GM23338 (cell line): ENCODE measurements at regions not wholly inside any gene's neighbourhood (a gene's known extent, or its start where the extent isn't known, plus 50 kb on each side); places are given as distances from the start of the nearest gene placed in this dataset.

Experiments used
- ATAC-seq: fragments of 200-7000 bp; cut with Tn5 transposase; 3 replicates; pipeline ENCODE4 v1.9.1; 2020
- DNase-seq: peaks from one replicate; pipeline ENCODE4 v3.0.0-alpha.2; 2015; ENCODE audit warnings: low spot score
- H2AFZ ChIP-seq: fragments of 200-600 bp; sonication (generic); 2 replicates; pipeline ENCODE4 v1.8.0; 2016; ENCODE audit warnings: antibody characterized with exemption, mild to moderate bottlenecking, moderate library complexity
- H3F3A ChIP-seq: fragments of 200-600 bp; sonication (generic); replicated peaks from 2 replicates; pipeline ENCODE4 v1.8.0; 2017; ENCODE audit warnings: antibody characterized with exemption, mixed run types, low read depth
- H3K27ac ChIP-seq: fragments of 200-600 bp; sonication (generic); 2 replicates; pipeline ENCODE4 v1.6.1; 2016; ENCODE audit warnings: low read depth
- H3K27me3 ChIP-seq: fragments of 200-600 bp; sonication (generic); 2 replicates; pipeline ENCODE4 v1.8.0; 2016; ENCODE audit warnings: mild to moderate bottlenecking, mixed run types, moderate library complexity; ENCODE audit not compliant: insufficient read depth
- H3K36me3 ChIP-seq: fragments of 200-600 bp; sonication (generic); 2 replicates; pipeline ENCODE4 v1.8.0; 2016; ENCODE audit warnings: mild to moderate bottlenecking; ENCODE audit not compliant: insufficient read depth
- H3K4me1 ChIP-seq: fragments of 200-600 bp; sonication (generic); 2 replicates; pipeline ENCODE4 v1.8.0; 2016; ENCODE audit warnings: mild to moderate bottlenecking, moderate library complexity; ENCODE audit not compliant: insufficient read depth
- H3K4me2 ChIP-seq: fragments of 200-600 bp; sonication (generic); 2 replicates; pipeline ENCODE4 v1.7.1; 2017; ENCODE audit warnings: mixed run types
- H3K4me3 ChIP-seq: fragments of 200-600 bp; sonication (generic); 2 replicates; pipeline ENCODE4 v1.6.1; 2016; ENCODE audit warnings: mixed run types
- H3K79me2 ChIP-seq: fragments of 200-600 bp; sonication (generic); replicated peaks from 2 replicates; pipeline ENCODE4 v1.8.0; 2017; ENCODE audit warnings: mild to moderate bottlenecking; ENCODE audit not compliant: insufficient read depth
- H3K9me2 ChIP-seq: fragments of 200-600 bp; sonication (generic); 2 replicates; pipeline ENCODE4 v1.8.0; 2017; ENCODE audit not compliant: insufficient read depth
- H4K20me1 ChIP-seq: fragments of 200-600 bp; sonication (generic); replicated peaks from 2 replicates; pipeline ENCODE4 v1.8.0; 2017; ENCODE audit warnings: mild to moderate bottlenecking; ENCODE audit not compliant: insufficient read depth
- H3K27ac Mint-ChIP-seq: 2 replicates; pipeline ENCODE4 v1.8.0; 2020; ENCODE audit warnings: inconsistent platforms, mild to moderate bottlenecking, moderate library complexity, mixed read lengths
- H3K27me3 Mint-ChIP-seq: 3 replicates; pipeline ENCODE4 v1.8.0; 2022; ENCODE audit warnings: low read depth, mild to moderate bottlenecking, moderate library complexity, mixed read lengths, inconsistent platforms; ENCODE audit not compliant: insufficient read depth, poor library complexity
- H3K36me3 Mint-ChIP-seq: 3 replicates; pipeline ENCODE4 v1.8.0; 2021; ENCODE audit warnings: low read depth, mild to moderate bottlenecking, inconsistent platforms, moderate library complexity, mixed read lengths
- H3K4me1 Mint-ChIP-seq: 3 replicates; pipeline ENCODE4 v1.8.0; 2020; ENCODE audit warnings: mild to moderate bottlenecking, inconsistent platforms, mixed read lengths
- H3K4me3 Mint-ChIP-seq: 3 replicates; pipeline ENCODE4 v1.8.0; 2021; ENCODE audit warnings: moderate library complexity, mild to moderate bottlenecking, inconsistent platforms, mixed read lengths
- H3K9me3 Mint-ChIP-seq: 3 replicates; pipeline ENCODE4 v1.8.0; 2020; ENCODE audit warnings: moderate library complexity, mild to moderate bottlenecking, inconsistent platforms, mixed read lengths
- CREB1 ChIP-seq: fragments of 250-450 bp; sonication (Bioruptor Pico); IDR thresholded peaks from 2 replicates; pipeline ENCODE4 v1.5.0; 2020; ENCODE audit warnings: low read depth, mild to moderate bottlenecking, moderate library complexity
- CTCF ChIP-seq, 2 experiments: fragments of 200-600 bp in 1 of 2; sonication (generic) in 1 of 2; conservative IDR thresholded peaks; 2 replicates each; pipeline versions ENCODE4 v1.5.1 to v1.6.1; 2016 to 2017; ENCODE audit warnings: antibody characterized with exemption in 2 of 2, low read depth in 2 of 2, mild to moderate bottlenecking in 2 of 2, moderate library complexity in 1 of 2
- EZH2phosphoT487 ChIP-seq: fragments of 200-600 bp; sonication (generic); IDR thresholded peaks from one replicate; pipeline ENCODE4 v1.8.1; 2018; ENCODE audit warnings: antibody characterized with exemption; ENCODE audit not compliant: unreplicated experiment
- JUNB ChIP-seq: IDR thresholded peaks from one replicate; pipeline ENCODE4 v1.6.1; 2016; ENCODE audit warnings: antibody characterized with exemption; ENCODE audit not compliant: unreplicated experiment
- NANOG ChIP-seq: IDR thresholded peaks from 2 replicates; pipeline ENCODE4 v1.6.1; 2016; ENCODE audit warnings: antibody characterized with exemption, borderline replicate concordance
- POLR2AphosphoS5 ChIP-seq: IDR thresholded peaks from 2 replicates; pipeline ENCODE4 v1.6.1; 2016; ENCODE audit warnings: antibody characterized with exemption, low read depth
- STAT1 ChIP-seq: IDR thresholded peaks from one replicate; pipeline ENCODE4 v1.6.1; 2016; ENCODE audit warnings: antibody characterized with exemption; ENCODE audit not compliant: unreplicated experiment
- ZNF114 ChIP-seq: fragments of 250-450 bp; sonication (Bioruptor Pico); IDR thresholded peaks from 2 replicates; pipeline ENCODE4 v1.5.0; 2020; ENCODE audit warnings: mild to moderate bottlenecking, moderate library complexity
- ZNF331 ChIP-seq: fragments of 250-450 bp; sonication (Bioruptor Pico); IDR thresholded peaks from 2 replicates; pipeline ENCODE4 v1.5.0; 2020; ENCODE audit warnings: low read depth, mild to moderate bottlenecking, moderate library complexity
- ZNF462 ChIP-seq: fragments of 250-450 bp; sonication (Bioruptor Pico); IDR thresholded peaks from 2 replicates; pipeline ENCODE4 v1.5.0; 2020; ENCODE audit warnings: mild to moderate bottlenecking, moderate library complexity
- TF ChIP-seq, protein P1 (sequence below): IDR thresholded peaks from one replicate; pipeline ENCODE4 v1.6.1; 2018; ENCODE audit warnings: antibody characterized with exemption; ENCODE audit not compliant: unreplicated experiment

DNA sequence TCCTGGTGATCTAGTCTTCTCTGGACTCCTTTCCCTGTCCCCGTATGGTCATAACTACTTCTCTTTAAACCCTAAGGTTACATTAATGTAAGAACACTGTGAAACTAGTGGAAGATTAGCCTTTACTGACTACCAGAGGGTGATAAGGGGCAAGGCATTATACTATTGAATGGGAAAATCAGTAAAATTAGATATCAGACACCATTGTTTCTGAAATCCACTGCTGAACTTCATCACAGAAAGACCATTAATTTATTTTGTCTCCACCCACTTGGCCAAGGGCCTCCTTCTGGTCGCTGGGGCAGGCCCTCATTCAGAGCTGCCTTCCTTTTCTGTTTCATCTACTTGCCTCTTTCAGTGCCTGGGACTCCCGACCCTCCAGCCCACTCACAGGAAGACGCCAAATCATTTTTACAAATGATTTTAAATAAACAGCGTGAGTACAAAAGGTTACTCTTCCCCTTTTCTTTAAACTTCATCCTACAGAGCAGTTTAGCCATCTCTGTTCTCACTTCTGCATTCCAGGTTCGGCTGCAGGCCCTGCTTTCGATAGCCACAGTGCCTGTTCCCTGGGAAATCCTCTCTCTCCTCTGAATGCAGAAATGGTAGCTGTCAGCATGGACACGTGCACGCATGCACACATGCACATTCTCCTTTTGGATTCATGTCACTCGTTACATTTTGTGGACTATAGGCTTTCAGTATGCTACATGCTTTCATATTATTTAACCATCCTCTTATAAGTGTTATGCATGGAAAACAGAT lies 70.3 kb upstream of the DOCK10 start (continued):
- TF ChIP-seq, protein P1, sequence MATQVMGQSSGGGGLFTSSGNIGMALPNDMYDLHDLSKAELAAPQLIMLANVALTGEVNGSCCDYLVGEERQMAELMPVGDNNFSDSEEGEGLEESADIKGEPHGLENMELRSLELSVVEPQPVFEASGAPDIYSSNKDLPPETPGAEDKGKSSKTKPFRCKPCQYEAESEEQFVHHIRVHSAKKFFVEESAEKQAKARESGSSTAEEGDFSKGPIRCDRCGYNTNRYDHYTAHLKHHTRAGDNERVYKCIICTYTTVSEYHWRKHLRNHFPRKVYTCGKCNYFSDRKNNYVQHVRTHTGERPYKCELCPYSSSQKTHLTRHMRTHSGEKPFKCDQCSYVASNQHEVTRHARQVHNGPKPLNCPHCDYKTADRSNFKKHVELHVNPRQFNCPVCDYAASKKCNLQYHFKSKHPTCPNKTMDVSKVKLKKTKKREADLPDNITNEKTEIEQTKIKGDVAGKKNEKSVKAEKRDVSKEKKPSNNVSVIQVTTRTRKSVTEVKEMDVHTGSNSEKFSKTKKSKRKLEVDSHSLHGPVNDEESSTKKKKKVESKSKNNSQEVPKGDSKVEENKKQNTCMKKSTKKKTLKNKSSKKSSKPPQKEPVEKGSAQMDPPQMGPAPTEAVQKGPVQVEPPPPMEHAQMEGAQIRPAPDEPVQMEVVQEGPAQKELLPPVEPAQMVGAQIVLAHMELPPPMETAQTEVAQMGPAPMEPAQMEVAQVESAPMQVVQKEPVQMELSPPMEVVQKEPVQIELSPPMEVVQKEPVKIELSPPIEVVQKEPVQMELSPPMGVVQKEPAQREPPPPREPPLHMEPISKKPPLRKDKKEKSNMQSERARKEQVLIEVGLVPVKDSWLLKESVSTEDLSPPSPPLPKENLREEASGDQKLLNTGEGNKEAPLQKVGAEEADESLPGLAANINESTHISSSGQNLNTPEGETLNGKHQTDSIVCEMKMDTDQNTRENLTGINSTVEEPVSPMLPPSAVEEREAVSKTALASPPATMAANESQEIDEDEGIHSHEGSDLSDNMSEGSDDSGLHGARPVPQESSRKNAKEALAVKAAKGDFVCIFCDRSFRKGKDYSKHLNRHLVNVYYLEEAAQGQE = no peak
- no peak for TF ChIP-seq POLR2AphosphoS5

DNA sequence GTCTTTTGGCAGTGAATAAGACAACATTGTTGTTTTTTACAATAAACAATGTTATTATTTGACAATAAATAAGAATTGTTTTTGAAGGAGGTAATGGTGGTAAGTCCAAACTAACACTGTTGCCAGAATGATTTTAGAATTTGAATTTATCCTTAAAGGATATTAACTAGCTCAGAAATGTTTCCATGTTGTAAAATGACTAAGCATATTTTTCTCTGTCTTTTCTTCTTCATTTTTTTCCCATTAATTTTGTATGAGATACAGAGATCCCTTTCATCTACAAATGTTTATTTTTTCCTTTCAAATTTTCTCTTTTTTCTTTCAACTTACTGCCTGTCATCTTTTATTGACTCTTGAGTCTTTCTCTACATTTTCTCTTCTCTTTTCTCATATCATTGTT lies 66.5 kb upstream of the DOCK10 start:
- Histone ChIP-seq H3K9me2 (no peaks in the 10 kb centered on the region; the same call in none of the 2 replicates), H3K4me1 (no peaks in the 10 kb centered on the region), H3K4me3 (no peak overlapping the region), H3K4me2 (no peak overlapping the region), H3K79me2 (no peaks in the 10 kb centered on the region), H3K36me3 (no peaks in the 10 kb centered on the region), H3F3A (no peaks in the 10 kb centered on the region), H2AFZ (no peak overlapping the region), H4K20me1 (no peaks in the 10 kb centered on the region), H3K27ac (no peak overlapping the region), H3K27me3 (no peaks in the 10 kb centered on the region)
- Mint-ChIP-seq H3K9me3 (no peaks in the 10 kb centered on the region; the same call in 2 of the 3 replicates), H3K27ac (peak overlapping the region; percentile 7; the same call in 1 of the 2 replicates), H3K4me3 (no peak overlapping the region), H3K36me3 (no peaks in the 10 kb centered on the region), H3K27me3 (peaks cover 3% of the 10 kb centered on the region), H3K4me1 (peaks cover 3% of the 10 kb centered on the region; the same call in 2 of the 3 replicates)
- ATAC-seq (no peak), DNase-seq (no peak)
- TF ChIP-seq CTCF (conservative IDR thresholded peaks at IDR 0.05; ENCODE audit: low read depth in 2 of 2) (no peak), ZNF462 (CRISPR knock-in tag) (no peak), STAT1 (no peak), ZNF114 (CRISPR knock-in tag) (no peak), CREB1 (CRISPR knock-in tag) (no peak), ZNF331 (CRISPR knock-in tag) (no peak), EZH2phosphoT487 (no peak), JUNB (no peak), NANOG (no peak)
